MM.1S (cell line): ENCODE measurements at regions not wholly inside any gene's neighbourhood (a gene's known extent, or its start where the extent isn't known, plus 50 kb on each side); places are given as distances from the start of the nearest gene placed in this dataset.
A peak's percentile ranks its signal among the peaks of the same experiment; 100 is the strongest.

Experiments used
- DNase-seq: peaks from one replicate; pipeline ENCODE4 v3.0.0-alpha.2; 2015
- H2AFZ ChIP-seq: fragments of 300-600 bp; sonication (generic); 2 replicates; pipeline ENCODE4 v1.6.0; 2016; ENCODE audit warnings: antibody characterized with exemption, low read length
- H3F3A ChIP-seq: fragments of 300-600 bp; sonication (generic); 2 replicates; pipeline ENCODE4 v1.6.1; 2016; ENCODE audit warnings: mild to moderate bottlenecking, antibody characterized with exemption, low read length, moderate library complexity, mixed read lengths; ENCODE audit not compliant: insufficient read depth
- H3K27ac ChIP-seq: fragments of 300-600 bp; sonication (generic); 2 replicates; pipeline ENCODE4 v1.5.1; 2016; ENCODE audit warnings: mild to moderate bottlenecking, low read length
- H3K27me3 ChIP-seq: fragments of 300-600 bp; sonication (generic); replicated peaks from 2 replicates; pipeline ENCODE4 v1.6.0; 2016; ENCODE audit warnings: low read length; ENCODE audit not compliant: insufficient read depth
- H3K36me3 ChIP-seq: fragments of 300-600 bp; sonication (generic); replicated peaks from 2 replicates; pipeline ENCODE4 v1.6.1; 2016; ENCODE audit warnings: mild to moderate bottlenecking, low read length, mixed read lengths; ENCODE audit not compliant: insufficient read depth
- H3K4me1 ChIP-seq: fragments of 300-600 bp; sonication (generic); 2 replicates; pipeline ENCODE4 v1.6.1; 2016; ENCODE audit warnings: low read length, mixed read lengths
- H3K4me2 ChIP-seq: fragments of 300-600 bp; sonication (generic); 2 replicates; pipeline ENCODE4 v1.6.0; 2016; ENCODE audit warnings: low read depth, low read length
- H3K4me3 ChIP-seq: fragments of 300-600 bp; sonication (generic); 2 replicates; pipeline ENCODE4 v1.5.1; 2016; ENCODE audit warnings: low read length, mixed read lengths
- H3K79me2 ChIP-seq: fragments of 300-600 bp; sonication (generic); 2 replicates; pipeline ENCODE4 v1.6.1; 2016; ENCODE audit warnings: mixed run types, low read length, mixed read lengths
- H3K9ac ChIP-seq: fragments of 300-600 bp; sonication (generic); 2 replicates; pipeline ENCODE4 v1.6.1; 2016; ENCODE audit warnings: low read length, mixed read lengths
- H3K9me2 ChIP-seq: fragments of 300-600 bp; sonication (generic); replicated peaks from 2 replicates; pipeline ENCODE4 v1.6.1; 2016; ENCODE audit warnings: mild to moderate bottlenecking, low read length, mixed read lengths; ENCODE audit not compliant: insufficient read depth
- H3K9me3 ChIP-seq: fragments of 300-600 bp; sonication (generic); replicated peaks from 2 replicates; pipeline ENCODE4 v1.6.1; 2016; ENCODE audit warnings: mild to moderate bottlenecking, low read length, mixed read lengths; ENCODE audit not compliant: insufficient read depth
- H4K20me1 ChIP-seq: fragments of 300-600 bp; sonication (generic); 2 replicates; pipeline ENCODE4 v1.6.1; 2016; ENCODE audit warnings: mild to moderate bottlenecking, low read length, moderate library complexity, mixed read lengths; ENCODE audit not compliant: insufficient read depth
- EZH2 ChIP-seq: fragments of 300-600 bp; sonication (generic); optimal IDR thresholded peaks from 2 replicates; pipeline ENCODE3; 2017; ENCODE audit warnings: low read depth, mild to moderate bottlenecking, antibody characterized with exemption, low read length, mixed read lengths
- EZH2phosphoT487 ChIP-seq: fragments of 300-600 bp; sonication (generic); IDR thresholded peaks from 2 replicates; pipeline ENCODE4 v1.6.1; 2018; ENCODE audit warnings: antibody characterized with exemption, low read length
- TF ChIP-seq, protein P1 (sequence below): fragments of 300-600 bp; sonication (generic); IDR thresholded peaks from 2 replicates; pipeline ENCODE4 v1.5.1; 2016; ENCODE audit warnings: antibody characterized with exemption, low read length, mixed read lengths

GRCh38 chr13:81957121-81957520 lies 1616.2 kb upstream of the SPRY2 start:
- Histone ChIP-seq H3K79me2 (no peaks in the 10 kb centered on the region), H3K9me2 (no peaks in the 10 kb centered on the region), H3F3A (no peaks in the 10 kb centered on the region), H3K36me3 (no peaks in the 10 kb centered on the region), H3K4me1 (no peaks in the 10 kb centered on the region), H3K27me3 (no peaks in the 10 kb centered on the region), H3K9me3 (no peaks in the 10 kb centered on the region), H2AFZ (no peak overlapping the region), H3K9ac (no peak overlapping the region), H3K4me3 (no peak overlapping the region), H4K20me1 (no peaks in the 10 kb centered on the region), H3K27ac (no peak overlapping the region), H3K4me2 (no peak overlapping the region)
- TF ChIP-seq EZH2phosphoT487 (no peak), EZH2 (no peak)
- TF ChIP-seq, protein P1, sequence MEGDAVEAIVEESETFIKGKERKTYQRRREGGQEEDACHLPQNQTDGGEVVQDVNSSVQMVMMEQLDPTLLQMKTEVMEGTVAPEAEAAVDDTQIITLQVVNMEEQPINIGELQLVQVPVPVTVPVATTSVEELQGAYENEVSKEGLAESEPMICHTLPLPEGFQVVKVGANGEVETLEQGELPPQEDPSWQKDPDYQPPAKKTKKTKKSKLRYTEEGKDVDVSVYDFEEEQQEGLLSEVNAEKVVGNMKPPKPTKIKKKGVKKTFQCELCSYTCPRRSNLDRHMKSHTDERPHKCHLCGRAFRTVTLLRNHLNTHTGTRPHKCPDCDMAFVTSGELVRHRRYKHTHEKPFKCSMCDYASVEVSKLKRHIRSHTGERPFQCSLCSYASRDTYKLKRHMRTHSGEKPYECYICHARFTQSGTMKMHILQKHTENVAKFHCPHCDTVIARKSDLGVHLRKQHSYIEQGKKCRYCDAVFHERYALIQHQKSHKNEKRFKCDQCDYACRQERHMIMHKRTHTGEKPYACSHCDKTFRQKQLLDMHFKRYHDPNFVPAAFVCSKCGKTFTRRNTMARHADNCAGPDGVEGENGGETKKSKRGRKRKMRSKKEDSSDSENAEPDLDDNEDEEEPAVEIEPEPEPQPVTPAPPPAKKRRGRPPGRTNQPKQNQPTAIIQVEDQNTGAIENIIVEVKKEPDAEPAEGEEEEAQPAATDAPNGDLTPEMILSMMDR: peak; percentile 22
- DNase-seq: no peak

- H3K36me3 ChIP-seq: no peaks in the 10 kb centered on the region
- H3K79me2 ChIP-seq: no peaks in the 10 kb centered on the region
- H3F3A ChIP-seq: no peaks in the 10 kb centered on the region
- no peak overlapping the region for H3K4me3 ChIP-seq
- H2AFZ ChIP-seq: no peak overlapping the region
- no peak overlapping the region for H3K27ac ChIP-seq
- no peaks in the 10 kb centered on the region for H4K20me1 ChIP-seq
- H3K9me3 ChIP-seq: no peaks in the 10 kb centered on the region
- no peak overlapping the region for H3K4me2 ChIP-seq
- TF ChIP-seq EZH2phosphoT487 (no peak), EZH2 (no peak)
- TF ChIP-seq, protein P1: no peak
- H3K9ac ChIP-seq: no peak overlapping the region
- no peaks in the 10 kb centered on the region for H3K9me2 ChIP-seq
- H3K27me3 ChIP-seq: no peaks in the 10 kb centered on the region
- no peak for DNase-seq
- no peaks in the 10 kb centered on the region for H3K4me1 ChIP-seq
These were observed 1589.1 kb upstream of the SPRY2 start for GRCh38 chr13:81929988-81930387.

DNA sequence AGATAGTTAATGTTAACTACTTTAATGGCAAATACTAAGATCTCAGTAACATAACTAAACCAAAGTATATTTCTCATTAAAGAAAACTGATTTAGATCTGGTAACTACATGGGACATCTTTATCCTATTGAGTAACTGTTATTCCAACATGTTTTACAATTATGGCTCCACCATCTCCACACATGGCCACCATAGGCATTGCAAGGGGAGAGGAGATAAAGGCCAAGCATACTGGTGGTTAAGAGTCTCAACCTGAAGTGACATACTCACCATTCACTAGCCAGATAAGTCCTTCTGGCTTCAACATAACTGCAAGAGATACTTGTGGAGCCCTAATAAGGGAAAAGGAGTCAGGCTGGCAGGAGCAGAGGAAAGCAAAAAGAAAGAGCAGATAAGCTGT lies 1586.4 kb upstream of the SPRY2 start:
- Histone ChIP-seq H3K27me3 (no peaks in the 10 kb centered on the region), H3K9me2 (no peaks in the 10 kb centered on the region), H3K79me2 (no peaks in the 10 kb centered on the region), H3K27ac (no peak overlapping the region), H3K9ac (no peak overlapping the region), H3K4me3 (no peak overlapping the region), H3K36me3 (no peaks in the 10 kb centered on the region), H4K20me1 (no peaks in the 10 kb centered on the region), H2AFZ (no peak overlapping the region), H3F3A (no peaks in the 10 kb centered on the region), H3K4me1 (no peaks in the 10 kb centered on the region), H3K9me3 (no peaks in the 10 kb centered on the region), H3K4me2 (no peak overlapping the region)
- no peak for DNase-seq
- TF ChIP-seq EZH2phosphoT487: no peak
- TF ChIP-seq, protein P1: no peak
- no peak for TF ChIP-seq EZH2
